Kidney tubule cell (primary cell): ENCODE measurements at regions not wholly inside any gene's neighbourhood (a gene's known extent, or its start where the extent isn't known, plus 50 kb on each side); places are given as distances from the start of the nearest gene placed in this dataset.
"Not testable (repeated sequence)": the region's sequence is repeated elsewhere in the genome, so short reads cannot be mapped to it uniquely, and the experiment has no call there.

Source experiments
- DNase-seq: peaks from one replicate; pipeline ENCODE4 v3.0.0-alpha.2; 2018; ENCODE audit warnings: low spot score

DNA sequence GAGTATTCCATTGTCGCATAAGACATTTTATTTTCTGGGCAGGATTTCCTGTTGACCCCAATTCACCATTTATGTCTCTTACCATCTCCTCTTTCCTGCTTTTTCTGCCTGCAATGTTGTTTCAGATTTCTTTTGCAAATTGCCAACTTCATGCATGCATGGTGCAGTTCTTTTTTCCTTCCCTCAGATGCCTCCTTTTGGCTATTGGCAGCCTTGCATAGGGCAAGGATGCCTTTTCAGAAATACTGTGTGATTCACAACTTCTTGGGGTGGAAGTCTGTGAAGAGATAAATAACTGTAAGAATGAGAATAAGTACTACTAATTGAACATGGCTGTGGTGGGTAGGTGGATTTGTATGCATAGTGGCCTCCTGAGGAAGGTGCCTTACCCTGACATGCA lies 116.7 kb downstream of the SOX4 start:
- no peak for DNase-seq

DNA sequence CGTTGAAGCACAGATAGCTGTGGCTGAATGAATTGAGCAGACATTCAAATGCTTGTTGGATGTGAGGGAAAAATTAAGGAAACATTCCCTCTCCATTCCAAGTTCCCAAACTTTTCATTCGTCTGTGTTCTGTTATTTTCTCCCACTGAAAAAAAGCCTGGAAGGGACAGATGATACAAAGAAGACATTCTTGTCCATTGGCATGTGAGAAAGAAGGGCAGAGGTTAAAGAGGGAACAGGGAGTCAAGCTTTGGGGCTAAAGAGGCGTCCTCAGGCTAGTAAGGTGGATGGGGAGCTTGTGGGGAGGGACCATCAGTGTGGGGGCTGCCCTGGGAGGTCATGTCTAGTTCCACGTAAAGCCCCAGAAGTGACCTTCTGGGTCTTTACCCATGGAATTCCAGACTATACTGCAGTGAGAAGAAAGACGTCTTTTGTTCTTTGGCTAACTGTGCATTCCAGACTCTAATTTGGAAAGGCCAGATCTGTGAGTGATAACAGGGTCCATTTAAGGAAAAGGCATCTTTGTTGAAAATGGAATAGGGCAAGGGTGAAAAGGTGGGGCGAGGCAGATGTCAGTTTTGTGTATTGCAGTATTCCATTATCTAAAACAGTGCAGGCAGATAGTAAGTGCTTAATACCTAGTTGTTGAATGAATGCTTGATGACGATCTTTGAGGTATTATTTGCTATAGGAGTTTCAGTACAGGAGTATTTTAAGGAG lies 117.5 kb downstream of the SOX4 start:
- no peak for DNase-seq

DNA sequence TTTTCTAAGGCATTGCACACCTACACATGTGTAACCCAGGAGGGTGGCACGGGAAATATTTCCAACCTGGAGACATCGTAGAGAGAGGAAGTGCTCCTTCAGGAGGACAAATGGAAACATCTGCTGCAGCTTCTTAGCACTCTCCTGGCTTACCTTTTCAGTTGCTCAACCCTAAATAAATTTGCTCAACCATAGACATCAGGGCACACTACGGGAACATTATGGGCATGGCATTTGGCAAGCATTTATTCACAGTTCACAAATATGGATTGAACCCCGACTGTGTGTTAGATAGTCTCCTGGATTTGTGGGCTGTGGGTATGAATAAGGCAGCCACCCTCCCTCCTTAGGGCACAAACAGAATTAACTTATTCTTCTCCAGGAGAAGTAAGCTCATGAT lies 118.7 kb downstream of the SOX4 start:
- no peak for DNase-seq

DNA sequence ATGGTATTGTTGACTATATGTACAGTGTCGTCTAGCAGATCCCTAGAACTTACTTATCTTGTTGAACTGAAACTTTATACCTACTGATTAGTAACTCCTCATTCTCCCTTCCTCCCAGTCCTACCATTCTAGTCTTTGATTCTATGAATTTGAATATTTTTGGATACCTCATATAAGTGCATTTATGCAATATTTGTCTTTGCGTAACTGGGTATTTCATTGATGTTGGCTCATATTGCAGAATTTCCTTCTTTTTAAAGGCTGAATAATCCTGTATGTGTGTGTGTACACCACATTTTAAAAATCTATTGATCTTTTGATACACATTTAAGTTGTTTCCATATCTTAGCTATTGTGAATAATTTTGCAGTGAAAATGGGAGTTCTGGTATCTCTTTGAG lies 119.9 kb downstream of the SOX4 start:
- DNase-seq = no peak

DNA sequence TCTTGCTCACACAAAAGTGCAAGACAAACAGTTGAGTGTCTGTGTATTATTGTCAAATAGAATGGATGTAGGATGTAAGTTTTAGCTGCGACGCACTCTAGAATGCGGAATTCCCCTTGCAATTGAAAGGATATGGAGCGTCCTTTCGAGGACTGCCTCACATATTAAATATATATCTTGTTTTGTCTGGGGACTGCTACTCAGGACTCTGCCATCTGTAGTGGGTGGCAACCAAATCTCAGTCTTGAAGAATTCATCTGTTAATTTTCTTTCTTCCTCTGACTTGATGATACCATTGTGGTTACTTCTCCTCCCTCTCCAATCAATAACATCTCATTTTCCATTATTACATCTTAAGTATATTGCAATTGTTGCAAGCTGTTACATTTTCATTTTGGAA lies 121.6 kb downstream of the SOX4 start:
- DNase-seq = no peak

DNA sequence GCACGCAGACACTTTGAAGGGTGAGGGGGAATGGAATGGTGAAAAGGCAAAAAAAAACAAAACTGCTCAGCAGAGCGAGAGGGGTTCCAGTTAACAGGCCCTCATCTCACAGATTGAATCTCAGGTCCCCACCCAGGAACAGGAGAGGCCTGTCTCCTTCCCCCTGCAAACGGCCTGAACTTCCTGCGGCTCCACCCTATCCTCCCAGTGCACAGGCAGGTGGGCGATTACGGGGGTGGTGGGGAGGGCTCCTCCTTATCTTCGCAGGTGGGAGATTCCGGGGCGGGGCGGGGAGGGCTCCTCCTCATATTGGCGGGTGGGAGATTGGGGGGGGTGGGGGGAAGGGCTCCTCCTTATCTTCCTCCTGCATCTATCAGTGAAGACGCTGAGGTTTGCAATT lies 129.0 kb downstream of the SOX4 start:
- DNase-seq = no peak

DNA sequence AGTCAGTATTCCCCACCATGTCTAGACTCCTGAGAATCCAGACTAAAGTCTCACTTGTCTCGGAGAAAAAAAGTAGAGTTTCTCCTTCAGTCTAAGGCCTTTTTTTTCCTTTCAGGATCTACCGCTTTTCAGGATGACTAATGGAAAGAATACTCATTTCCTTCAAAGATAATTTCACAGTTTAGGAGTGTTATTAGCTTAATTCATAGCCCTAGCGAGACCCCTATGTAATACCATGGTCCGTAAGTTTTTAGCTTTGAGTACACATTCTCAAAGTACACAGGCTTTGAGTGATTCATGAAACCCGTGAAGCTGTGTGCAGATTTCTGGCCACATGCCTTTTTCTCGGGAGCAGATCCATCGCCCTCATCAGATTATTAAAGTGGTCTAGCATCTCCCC lies 133.1 kb downstream of the SOX4 start:
- DNase-seq = no peak

DNA sequence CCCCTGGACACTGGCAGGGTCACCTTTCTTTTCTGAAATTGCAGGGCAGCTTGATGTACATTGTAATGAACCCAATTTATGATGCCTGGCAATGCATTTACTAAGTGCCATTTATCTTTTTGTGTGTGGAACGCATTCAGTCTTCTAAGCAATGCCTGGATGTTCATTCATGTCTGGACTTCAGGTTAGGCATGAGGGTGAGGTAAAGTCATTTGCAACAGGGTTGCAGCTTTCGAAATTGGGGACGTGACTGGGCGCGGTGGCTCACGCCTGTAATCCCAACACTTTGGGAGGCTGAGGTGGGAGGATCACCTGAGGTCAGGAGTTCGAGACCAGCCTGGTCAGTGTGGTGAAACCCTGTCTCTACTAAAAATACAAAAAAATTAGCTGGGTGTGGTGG lies 134.6 kb downstream of the SOX4 start:
- no peak for DNase-seq

DNA sequence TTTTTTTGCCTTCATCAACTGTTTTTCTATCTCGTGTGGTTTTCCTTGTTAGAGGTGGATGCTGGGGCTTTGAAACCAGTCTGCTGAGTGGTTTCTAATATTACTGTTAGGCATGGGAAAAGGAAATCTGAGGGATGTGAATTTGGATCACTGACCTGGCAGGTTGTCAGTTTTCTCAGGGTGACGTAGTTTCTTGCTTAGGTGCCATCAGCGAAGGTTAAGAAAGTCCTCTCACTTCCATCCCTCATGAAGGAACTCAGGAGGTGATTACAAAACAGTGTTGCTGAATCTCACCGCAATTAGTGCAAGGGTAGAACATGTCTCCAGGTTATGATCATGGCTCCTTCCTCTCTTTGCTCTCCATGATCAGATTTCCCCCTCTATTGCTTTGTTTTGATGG lies 135.9 kb downstream of the SOX4 start:
- DNase-seq = peak; percentile 34

DNA sequence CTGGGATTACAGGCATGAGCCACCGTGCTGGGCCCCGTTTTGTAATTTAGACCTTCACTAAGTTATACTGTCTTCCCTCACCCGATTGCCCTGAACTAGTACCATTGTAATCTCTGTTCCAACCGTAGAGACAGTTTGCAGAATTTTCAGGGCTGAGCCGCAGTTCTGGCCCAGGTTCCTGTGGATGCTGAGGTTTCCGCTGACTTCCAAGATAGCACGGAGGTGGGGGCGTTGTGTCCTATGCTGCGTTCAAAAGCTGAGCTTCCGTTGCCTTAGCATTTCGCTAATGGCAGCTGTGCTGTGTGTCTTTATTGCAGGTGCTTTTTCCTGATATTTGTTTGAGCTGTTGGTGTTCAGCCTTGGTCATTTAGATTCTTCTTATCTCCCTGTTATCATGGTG lies 137.0 kb downstream of the SOX4 start:
- DNase-seq = no peak

DNA sequence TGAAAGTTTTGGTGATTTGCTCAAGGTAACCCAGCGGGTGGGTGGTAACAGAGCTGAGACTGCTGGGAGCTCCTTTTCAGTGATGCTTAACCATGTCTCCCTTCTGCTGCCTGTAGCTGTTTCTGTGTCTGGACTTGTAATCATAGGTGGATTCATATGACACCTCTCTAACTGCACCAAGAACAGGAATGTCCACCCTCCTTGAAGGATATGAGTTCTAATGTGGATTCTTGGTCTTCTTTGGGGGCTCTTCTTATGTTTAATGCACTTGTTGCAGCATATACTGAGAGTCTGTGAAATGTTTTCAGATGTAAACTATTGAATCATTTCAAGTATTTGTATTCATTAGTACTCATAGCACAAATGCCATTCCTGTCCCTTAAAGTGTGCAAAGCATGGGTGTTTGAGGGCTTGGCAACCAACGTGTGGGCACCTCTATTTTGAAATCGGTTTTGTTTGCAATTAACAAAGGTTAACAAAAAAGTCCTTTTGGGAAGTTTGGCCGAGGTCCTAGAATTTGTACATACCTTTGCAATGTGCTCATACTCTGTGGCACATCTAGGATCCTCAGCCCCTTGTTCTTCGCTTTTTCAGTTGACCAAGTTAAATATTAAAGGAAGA lies 138.0 kb downstream of the SOX4 start:
- DNase-seq = peak; percentile 91

DNA sequence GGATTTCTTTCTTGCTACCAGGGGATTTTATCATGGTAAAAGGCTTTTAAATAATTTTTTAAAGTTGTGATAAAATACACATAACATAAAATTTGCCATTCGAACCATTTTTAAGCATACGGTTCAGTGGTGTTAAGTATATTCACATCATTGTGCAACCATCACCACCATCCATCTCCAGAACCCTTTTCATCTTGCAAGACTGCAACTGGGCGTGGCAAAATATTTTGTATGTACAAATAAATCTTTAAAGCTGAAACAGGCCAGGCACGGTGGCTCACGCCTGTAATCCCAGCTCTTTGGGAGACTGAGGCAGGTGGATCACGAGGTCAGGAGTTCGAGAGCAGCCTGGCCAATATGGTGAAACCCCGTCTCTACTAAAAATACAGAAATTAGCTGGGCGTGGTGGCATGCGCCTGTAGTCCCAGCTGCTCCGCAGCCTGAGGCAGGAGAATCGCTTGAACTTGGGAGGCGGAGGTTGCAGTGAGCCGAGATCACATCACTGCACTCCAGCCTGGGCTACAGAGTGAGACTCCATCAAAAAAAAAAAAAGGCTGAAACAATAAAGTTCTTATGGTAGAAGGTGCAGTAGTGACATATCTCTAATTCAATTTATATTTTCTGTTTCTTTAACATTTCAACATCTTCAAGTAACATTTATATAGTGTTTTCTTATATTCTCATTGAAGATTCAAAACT lies 138.6 kb downstream of the SOX4 start:
- DNase-seq = not testable (repeated sequence)

DNA sequence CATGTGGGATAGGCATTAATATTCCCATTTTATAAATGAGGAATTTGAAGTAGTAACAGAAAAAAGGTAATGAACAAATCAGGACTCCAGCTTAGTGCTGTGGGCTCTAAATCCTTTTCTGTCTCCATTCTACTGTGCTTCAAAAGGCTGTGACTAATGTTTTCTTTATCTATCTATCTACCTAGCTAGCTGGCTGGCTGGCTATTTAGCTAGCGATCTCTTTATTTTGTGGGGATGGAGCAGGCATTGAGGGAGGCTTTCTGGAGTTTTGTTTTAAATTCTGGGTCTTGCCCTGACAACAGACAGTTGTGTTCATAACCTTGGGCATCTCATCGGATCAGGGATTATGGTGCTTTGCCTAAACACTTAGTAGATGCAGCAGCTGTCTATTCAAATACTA lies 139.2 kb downstream of the SOX4 start:
- peak; percentile 40 for DNase-seq

DNA sequence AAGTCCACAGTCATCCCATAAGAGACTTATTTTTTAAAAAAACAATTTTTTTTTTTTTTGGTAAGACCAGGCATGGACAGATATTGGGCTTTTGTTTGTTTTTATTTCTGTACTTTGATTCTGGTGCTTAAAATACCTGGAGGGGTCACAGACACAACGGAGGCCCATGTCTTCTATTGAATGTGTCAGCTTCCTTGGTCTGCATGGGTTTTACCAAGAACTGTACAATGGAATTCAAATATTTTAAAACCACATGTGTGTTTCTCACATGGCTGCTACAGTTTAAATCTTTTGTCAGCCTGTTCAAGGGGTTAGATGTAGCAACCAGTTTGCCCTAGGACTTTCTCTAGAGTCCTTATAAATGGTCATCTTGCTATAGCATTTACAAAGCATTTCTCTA lies 139.8 kb downstream of the SOX4 start:
- peak; percentile 15 for DNase-seq

DNA sequence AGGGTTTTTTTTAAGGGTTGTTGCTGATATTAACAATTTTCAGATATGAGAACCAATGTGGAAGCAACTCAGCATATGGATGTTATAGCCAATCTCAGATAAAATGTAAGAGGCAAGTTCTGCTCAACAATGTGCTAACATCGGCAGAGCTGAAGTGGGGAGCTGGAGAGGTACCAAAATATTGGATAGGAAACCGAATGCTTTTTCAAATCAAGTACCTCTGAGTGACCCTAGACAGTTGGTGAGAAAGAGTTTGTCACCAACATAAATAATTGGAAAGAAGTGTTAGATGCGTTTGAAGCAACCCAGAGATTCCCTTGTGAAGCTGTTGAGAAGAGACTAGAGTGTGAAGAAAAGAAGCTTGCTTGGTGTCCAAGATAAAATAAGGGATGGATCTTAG lies 140.7 kb downstream of the SOX4 start:
- DNase-seq = no peak

DNA sequence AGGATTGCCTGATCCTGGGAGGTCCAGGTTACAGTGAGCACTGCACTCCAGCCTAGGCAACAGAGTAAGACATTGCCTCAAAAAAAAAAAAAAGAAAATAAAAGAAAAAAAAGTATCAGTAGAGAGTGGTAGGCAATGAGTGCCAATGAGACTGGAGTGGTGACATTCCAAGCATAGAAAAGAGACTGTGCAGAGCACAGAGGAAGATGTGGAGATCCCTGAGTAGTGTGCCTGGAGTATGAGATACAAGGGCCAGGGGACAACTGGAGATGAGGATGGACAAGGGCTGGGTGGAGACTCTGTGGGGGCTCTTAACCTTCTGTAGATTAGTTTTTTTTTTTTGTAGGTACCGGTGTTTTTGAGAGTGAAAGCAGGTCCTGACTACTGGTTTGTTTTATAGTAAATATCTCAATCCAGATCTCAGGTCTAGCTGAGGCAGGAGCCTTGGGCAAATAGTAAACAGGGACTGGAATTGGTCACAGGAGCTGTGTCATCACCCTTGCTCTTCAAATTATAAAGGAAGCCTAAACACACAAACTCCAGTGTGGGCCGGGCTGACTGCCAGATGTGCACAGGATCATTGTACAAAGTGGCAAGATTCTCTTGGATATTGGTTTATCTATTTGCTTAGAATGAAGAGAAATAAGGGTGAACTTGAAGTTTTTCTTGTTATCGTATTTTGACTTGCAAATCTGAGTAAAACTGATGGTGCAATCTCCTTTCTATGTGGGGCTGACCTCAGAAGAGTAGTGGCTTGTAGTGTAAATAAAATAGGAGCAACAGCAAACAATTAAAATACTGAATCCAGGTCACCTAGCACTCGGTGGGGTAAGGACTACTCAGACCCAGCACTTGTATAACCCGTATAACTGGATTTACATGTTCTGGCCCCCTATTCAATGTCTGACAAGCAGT lies 144.9 kb downstream of the SOX4 start:
- DNase-seq = peak; percentile 18

DNA sequence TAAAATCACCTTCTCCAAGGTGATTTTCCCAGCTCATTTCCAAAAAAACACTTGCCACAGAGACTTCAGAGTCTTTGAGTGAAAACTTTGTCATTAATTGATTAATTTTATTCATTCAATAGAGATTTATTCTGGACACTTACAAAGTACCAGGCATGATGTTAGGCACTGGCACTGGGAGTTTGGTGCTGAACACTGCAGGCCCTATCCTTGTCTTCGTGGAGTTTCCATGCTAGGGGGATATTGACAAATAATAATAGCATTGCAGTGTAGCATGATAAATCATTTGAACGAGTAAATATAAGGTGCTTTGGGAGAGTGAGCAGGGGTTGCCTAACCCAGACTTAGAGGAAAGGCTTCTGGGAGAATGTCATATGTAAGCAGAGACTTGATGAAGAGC lies 145.7 kb downstream of the SOX4 start:
- DNase-seq = no peak

DNA sequence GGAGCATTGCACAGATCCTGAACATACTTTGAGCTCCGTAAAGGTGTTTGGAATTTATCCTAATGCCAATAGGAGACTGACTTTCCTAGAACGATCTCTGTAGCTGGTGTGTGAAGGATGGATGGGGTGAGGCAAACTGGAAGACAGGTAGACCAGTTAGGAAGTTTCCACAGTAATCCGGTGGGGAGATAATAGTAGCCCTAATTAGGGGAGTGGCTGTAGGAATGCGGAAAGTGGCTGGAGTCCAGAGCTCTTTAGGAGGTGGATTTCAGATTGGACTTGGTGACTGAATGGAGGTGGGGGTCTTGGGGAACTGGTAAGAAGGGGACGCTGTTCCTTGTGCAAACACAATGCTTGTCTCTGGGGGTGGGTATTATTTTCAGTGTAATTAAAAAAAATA lies 146.3 kb downstream of the SOX4 start:
- DNase-seq = no peak

DNA sequence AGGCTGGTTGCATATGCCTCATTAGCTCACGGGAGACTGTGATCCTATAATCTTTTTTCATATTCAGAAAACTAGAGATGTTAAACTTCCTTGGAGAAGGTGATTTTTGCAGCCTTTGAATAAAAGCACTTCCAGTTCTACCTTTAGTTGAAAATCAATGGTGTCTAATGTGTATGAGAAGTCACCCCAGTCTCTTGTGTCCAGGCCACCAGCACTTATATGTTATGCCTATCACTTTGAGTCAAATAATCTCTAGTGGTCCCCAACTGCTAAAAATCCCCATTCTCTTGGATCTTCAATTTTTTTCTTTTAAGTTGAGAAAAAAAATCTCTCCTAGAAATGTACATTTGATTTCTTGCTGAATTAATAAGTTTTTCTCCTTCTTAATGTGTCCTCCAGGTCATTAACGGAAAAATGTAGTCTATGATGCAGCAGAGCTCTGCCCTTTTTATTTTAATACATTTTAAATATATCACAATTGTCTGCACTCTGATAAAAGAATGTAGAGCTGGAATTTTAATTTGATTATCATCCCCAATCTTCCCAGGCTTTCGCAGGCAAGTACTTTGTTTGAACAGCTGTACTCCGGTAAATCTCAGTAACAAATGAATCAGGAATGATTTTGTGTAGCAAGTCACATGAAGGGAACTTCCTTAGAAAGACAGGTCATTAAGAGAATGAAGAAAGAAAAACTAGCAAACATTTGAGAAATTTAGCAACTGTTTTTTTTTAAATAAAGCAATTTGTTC lies 147.0 kb downstream of the SOX4 start:
- DNase-seq = no peak

DNA sequence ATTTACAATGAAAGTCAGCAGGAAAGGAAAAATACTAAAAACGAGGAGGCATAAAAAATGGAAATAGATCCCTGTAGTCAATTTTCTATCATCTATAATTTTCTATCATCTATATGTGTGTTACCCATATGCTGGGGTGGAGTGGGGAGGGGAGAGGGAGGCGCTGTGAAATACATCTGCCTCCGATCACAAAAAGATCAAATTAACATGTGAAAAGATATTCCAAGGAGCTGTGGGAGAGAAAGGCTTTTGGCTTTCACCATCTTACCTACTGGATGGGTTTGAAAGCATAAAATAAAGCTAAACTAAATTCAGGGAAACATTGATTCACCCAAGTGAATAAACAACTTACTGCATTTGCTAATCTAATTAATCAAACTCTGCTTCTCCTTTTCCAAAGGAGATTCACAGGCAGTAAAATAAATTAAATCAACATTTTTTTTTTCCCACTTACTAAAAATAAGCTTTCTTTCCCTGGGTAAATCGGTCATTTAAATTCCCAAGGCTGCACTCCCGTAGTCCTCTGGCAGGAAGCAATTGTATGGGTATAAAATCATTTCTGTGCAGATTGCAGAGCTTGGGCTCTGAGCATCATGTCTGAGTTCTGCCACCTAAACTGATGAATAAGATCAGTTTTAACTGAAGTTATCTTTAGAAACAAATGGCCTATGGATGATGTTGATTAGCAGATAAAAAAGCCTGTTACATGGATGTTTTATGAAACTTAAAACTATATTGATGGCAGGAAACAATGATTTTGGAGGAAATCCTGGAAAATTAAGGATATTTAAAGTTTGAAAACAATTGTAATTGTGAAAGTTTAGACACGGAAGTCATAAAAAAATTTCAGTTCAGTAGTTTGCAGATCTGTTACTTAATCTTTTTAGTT lies 147.9 kb downstream of the SOX4 start:
- no peak for DNase-seq

DNA sequence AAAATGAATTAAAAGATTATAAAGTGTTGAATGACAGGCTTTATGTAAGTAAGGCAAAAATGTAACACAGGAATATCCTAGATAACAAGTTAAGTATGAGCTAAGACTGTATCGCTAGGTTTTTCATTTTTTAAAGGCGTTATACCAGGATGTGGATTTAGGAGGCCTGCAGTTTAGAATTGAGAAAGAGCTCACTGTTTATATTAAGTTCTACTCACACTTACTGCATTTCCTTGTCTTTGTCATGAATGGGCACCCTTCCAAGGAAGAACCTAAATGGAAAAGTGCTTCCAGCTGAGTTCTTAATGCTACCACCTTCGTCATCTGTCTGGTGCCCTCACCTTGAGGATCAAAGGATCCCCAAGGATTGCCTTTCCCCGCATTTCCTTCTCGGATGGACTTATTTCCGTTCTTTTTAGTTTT lies 148.7 kb downstream of the SOX4 start:
- peak; percentile 66 for DNase-seq
